Breast epithelium (tissue), 3 donors: ENCODE measurements at regions not wholly inside any gene's neighbourhood (a gene's known extent, or its start where the extent isn't known, plus 50 kb on each side); places are given as distances from the start of the nearest gene placed in this dataset.

Source experiments
- CTCF ChIP-seq, 3 donors: fragments of 450-650 bp; IDR thresholded peaks; one replicate each; pipeline ENCODE4 v1.5.1; 2016 to 2017; ENCODE audit warnings: antibody characterized with exemption in 3 of 3, mild to moderate bottlenecking in 3 of 3, moderate library complexity in 3 of 3
- POLR2A ChIP-seq: fragments of 450-650 bp; IDR thresholded peaks from one replicate; pipeline ENCODE4 v1.6.1; 2016; ENCODE audit warnings: antibody characterized with exemption, mild to moderate bottlenecking, moderate library complexity
- POLR2AphosphoS5 ChIP-seq, 3 donors: sonication (generic); formaldehyde crosslinking; IDR thresholded peaks; one replicate each; pipeline ENCODE4 v1.6.1; 2017; ENCODE audit warnings: antibody characterized with exemption in 3 of 3

DNA sequence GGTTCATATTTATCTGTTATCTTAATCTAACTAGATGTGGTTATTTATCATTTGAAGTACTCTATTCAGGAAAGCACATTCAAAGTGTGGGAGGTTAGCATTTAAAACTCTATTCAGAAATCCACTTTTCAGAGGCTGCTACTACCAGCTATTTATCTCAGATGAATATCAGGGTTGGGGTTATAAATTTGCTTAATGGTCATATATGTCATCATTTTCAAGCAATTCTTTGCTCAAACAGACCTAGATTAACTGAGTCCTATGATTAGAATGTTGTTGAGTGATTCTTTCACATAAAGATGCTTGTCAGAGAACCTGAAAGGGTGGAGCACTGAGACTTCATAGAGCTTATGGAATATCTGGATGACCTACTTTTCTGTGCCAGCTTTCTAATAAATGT is 436.9 kb upstream of the TGFBR2 start:
- no peak for TF ChIP-seq POLR2AphosphoS5 (IDR thresholded peaks at IDR 0.05)
- TF ChIP-seq CTCF (IDR thresholded peaks at IDR 0.05), result no peak
- TF ChIP-seq POLR2A, result no peak
